HG03108 (cell line): ENCODE measurements at regions not wholly inside any gene's neighbourhood (a gene's known extent, or its start where the extent isn't known, plus 50 kb on each side); places are given as distances from the start of the nearest gene placed in this dataset.
"Not testable (repeated sequence)": the region's sequence is repeated elsewhere in the genome, so short reads cannot be mapped to it uniquely, and the experiment has no call there.

Experiments
- ATAC-seq: cut with Tn5 transposase; IDR thresholded peaks from one replicate; pipeline ENCODE4 v1.9.1; 2021; ENCODE audit warnings: moderate library complexity; ENCODE audit not compliant: unreplicated experiment

DNA sequence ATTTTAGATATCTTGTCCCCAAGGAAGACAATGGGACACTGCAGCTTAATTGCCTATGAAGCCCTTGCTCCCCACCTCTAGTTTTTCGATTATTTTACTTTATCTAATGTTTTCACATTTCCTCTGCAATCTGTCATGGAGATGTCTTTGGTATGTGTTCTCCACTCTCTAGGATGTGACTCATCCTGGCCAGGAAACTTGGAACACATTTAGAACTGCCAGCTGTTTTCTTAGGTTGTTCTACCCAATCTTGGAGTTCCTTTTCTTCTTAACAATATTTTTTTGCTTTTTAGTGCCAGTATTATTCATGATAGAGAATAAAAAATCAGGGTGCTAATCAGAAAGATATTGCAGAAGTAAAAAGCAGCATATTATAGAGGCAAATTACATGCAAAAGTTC lies 101.7 kb upstream of the CLEC14A start:
- ATAC-seq = no peak

DNA sequence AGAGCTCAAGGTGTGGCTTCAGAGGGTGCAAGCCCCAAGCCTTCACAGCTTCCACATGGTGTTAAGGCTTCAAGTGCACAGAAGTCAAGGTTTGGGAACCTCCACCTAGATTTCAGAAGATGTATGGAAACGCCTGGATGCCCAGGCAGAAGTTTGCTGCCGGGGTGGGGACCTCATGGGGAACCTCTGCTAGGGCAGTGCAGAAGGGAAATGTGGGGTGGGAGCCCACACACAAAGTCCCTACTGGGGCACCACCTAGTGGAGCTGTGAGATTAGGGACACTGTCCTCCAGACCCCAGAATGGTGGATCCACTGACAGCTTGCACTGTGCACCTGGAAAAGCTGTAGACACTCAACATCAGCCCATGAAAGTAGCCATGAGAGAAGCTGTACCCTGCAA lies 99.6 kb upstream of the CLEC14A start:
- ATAC-seq = not testable (repeated sequence)

DNA sequence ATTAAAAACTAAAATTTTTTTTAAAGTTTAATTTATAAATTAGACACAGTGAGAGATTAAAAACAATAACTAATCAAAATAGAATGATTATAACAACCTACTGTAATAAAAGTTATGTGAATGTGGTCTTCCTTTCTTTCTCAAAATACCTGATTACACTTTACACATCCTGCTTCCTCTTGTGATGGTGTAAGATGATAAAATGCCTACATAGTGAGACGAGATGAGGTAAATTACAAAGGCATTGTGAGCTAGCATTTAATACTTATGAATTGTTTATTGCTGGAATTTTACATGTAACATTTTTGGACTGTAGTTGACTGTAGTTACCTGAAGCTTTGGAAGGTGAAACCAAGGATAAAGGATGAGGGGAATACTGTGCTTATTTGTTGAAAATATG lies 94.2 kb upstream of the CLEC14A start:
- ATAC-seq = no peak

DNA sequence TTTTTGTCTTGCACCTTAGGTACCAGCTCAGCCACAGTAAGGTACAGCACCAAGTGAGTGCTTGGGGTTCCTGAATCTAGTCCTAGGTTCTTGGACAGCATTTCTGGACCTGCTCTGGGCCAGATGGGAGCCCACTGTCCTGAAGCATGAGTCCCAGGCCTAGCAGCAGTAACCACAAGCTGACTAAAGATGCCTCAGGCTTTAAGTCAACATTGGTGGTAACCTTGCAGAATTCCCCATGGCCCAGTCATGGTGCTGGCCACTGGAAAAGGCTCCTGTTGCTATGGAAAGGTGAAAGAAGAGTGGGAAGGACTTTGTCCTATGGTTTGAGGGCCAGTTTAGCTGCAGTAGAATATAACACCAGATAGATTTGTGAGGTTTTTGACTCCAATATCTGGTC lies 86.9 kb upstream of the CLEC14A start:
- no peak for ATAC-seq

DNA sequence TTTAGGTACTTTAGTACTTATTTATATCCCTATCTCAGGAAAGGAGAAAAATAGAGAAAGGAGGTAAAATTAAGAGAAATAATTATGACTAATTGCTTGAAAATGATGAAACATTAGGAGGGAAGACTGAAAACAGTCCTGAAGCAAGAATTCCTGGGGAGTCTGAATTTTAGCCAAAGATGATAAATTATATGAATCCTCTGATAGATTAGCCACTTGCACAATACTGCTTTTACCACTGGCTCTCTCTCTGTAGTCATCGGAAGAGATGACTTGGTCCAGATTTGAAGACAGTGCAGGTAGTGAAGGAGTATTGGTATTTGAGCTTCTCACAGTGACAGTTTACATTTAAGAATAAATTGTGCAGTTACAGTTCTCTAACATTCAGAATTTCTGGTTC lies 83.8 kb upstream of the CLEC14A start:
- ATAC-seq = no peak

DNA sequence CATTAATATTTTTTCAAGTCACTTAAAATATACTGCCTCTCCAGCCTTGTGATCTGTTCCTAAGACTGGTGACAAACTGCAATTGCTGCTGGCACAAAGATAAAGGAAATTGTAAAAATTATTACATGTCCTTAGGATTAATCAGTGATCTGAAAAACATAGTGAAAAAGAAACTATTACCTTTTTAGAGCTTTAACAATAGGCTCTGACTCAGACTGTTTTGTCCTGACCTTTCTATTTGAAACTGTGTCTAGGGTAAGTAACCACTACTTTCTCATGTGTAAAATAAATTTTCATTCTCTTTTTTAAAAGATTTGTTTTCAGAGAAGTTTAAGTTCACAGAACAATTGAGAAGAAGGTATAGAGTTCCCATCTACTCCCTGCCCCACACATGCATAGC lies 80.4 kb upstream of the CLEC14A start:
- no peak for ATAC-seq

DNA sequence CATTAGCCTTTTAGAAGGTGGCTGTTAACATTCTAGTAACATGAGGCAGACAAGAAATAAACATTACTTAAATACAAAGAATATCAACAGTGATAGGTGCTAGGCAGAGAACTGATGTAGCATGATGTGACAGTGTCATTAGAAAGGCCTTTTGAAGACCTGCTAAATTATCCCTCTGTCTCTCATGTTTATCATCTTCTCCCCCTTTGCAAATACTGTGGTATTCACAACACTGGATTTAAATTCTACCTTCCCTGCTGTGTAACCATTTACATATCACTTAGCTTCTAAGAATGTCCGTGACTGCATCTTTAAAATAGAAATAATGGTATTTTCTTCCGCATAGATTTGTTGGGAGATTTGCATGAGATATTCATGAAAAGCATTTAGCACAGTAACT lies 74.4 kb upstream of the CLEC14A start:
- ATAC-seq = no peak

DNA sequence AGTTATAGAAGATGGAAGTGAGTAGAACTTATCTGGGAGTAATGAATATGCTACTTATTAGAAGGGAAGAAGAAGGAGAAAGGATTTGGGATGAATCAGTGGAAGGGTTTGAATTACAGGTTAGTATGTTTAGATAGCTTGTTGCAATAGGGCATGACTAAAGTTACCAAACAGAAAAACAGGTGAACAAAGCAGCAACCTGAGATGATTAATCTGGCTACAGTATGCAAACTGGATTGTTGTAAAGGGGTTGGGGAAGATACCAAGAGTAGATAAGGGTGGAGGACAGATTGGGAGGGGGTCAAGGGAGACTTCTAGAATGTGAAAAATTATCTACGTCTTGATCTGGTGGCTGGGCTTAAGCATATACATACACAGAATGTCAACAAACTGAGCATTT lies 73.4 kb upstream of the CLEC14A start:
- no peak for ATAC-seq

DNA sequence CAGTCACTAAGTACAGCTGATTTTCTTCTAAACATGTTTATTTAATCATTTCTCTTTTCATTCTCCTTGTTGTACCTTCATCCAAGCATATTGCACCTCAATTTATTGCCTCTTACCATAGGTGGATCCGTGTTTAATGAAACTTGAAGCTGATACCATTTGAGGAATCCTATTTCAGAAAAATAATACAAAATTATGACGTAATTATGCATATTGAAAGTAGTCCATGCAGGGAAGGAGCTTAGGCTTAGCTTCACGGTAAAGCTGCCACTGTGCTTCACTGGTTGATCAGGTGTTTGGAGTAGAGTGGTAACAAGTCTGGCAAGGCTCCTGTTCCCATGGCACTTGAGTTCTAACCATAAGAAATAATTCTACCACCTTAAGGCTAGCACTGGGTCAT lies 61.0 kb upstream of the CLEC14A start:
- ATAC-seq = no peak

DNA sequence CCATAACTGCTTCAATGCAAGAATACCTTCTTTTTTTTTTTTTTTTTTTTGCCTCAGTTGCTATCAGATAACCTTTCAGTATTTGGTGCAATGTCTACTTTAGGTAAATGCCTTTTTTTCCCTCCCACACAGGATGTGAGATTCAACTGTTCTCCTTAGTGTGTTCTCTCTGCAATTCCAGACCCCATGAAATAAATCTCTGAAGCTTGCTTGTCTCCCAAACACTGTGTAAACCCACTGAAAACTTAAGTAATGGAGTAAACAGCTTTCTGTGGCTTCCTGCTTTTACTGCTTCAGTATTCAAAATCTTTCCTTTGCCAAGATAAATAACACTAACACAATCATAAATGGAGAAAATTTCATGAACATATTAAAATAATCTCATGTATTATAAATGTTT lies 55.8 kb upstream of the CLEC14A start:
- no peak for ATAC-seq

DNA sequence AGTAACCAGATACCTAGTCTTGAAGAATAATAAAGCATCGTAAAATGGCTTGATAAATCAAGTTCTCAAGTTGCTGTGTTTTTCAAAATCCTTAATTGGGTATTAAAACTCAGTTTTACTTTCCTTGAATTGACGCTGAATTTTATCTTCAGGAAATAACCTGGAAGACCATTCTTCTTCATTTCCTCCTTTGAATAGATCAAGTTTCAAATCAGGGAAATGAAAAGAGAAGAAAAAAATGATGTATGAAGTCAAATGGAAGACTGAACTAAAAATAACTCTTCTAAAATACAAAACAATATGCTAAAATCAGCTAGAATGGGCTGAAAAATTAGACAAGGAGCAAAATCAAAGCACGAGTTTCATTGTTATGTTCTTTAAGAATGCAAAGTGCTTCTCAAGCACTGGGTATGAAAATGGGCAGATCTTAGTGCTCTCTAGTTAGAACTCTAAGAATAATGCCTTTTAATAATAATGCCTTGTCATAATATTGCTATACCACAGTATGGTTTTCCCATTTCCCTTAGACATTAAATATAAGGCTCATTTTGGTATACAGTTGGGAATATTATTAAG lies 54.6 kb upstream of the CLEC14A start:
- no peak for ATAC-seq

DNA sequence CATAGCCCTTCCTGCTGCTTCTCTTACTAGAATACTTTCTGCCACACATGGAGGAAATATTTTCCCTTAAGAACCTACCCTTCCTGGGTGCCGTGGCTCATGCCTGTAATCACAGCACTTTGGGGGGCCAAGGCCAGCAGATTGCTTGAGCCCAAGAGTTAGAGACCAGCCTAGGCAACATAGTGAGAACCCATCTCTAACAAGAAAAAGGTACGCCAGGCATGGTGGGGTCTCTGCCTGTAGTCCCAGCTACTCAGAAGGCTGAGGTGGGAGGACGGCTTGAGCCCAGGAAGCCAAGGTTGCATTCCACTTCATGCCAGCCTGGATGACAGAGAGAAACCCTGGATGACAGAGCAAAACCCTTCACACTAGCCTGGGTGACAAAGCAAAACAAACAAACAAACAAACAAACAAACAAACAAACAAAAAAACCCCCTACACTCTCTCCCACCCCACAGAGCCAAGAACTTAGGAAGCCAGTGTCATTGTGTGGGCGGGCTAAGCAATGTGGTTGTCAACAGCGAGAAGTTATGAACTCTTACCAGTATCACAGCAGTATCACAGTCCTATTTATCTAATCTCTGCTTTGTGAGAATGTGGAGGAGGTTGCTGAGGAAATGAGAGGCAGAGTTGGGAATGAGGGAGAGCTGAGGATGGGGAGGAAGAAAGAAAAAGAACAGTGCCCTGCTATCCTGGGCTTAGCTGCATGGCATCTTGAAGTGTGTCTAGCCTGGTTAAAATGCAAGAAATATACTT lies 53.8 kb upstream of the CLEC14A start:
- no peak for ATAC-seq
